GM12878 (cell line): ENCODE measurements at regions not wholly inside any gene's neighbourhood (a gene's known extent, or its start where the extent isn't known, plus 50 kb on each side); places are given as distances from the start of the nearest gene placed in this dataset.

ENCODE experiments used
- ATAC-seq: fragments of 200-7000 bp; cut with Tn5 transposase; 3 replicates; pipeline ENCODE4 v1.9.1; 2020; ENCODE audit warnings: mild to moderate bottlenecking, moderate library complexity
- BruUV-seq: library from RNA; stranded (reverse); fragments of 400-500 nt; replicated peaks from 2 replicates; lab custom pipeline; 2021; lab: Mats Ljungman, UMichigan
- CTCF ChIA-PET: fragments of 300-600 bp; sonication (Branson Sonifier 250); formaldehyde crosslinking; extraction: SDS; loops from one replicate; lab custom pipeline; 2021; ENCODE audit warnings: inconsistent platforms; lab: Yijun Ruan, JAX
- POLR2A ChIA-PET: fragments of 350-600 bp; formaldehyde crosslinking; extraction: SDS; loops from one replicate; lab custom pipeline; 2021; ENCODE audit warnings: inconsistent platforms; lab: Charles Lee
- RAD21 ChIA-PET: fragments of 300-600 bp; sonication (Branson Sonifier 250); formaldehyde crosslinking; loops from one replicate; lab custom pipeline; 2023; ENCODE audit warnings: antibody characterized with exemption; ENCODE audit not compliant: unreplicated experiment; lab: Charles Lee
- SMC1A ChIA-PET: fragments of 300-600 bp; sonication (Branson Sonifier 250); formaldehyde crosslinking; loops from one replicate; lab custom pipeline; 2023; ENCODE audit not compliant: unreplicated experiment, uncharacterized antibody; lab: Charles Lee
- DNase-seq: peaks from one replicate; pipeline ENCODE4 v3.0.0-alpha.2; 2011; ENCODE audit warnings: low read depth, low spot score
- FAIRE-seq: peaks from 3 replicates; lab custom pipeline; 2011; peaks lifted over from hg19 to GRCh38; lab: Jason Lieb, UNC
- H2AFZ ChIP-seq: 2 replicates; pipeline ENCODE4 v1.6.0; 2011; ENCODE audit warnings: low read depth, low read length, control low read depth; ENCODE audit not compliant: control insufficient read depth
- H3K27ac ChIP-seq: 2 replicates; pipeline ENCODE4 v1.5.1; 2011; ENCODE audit warnings: control low read depth; ENCODE audit not compliant: control insufficient read depth, insufficient read depth
- H3K27me3 ChIP-seq, 2 experiments: replicated peaks in 1 of 2; 2 replicates each; pipeline versions ENCODE4 v1.6.0 to v1.6.1; 2011; ENCODE audit warnings: low read length in 1 of 2; ENCODE audit not compliant: control insufficient read depth in 2 of 2, insufficient read depth in 2 of 2
- H3K36me3 ChIP-seq, 2 experiments: 2 replicates each; pipeline ENCODE4 v1.5.1; 2011; ENCODE audit warnings: low read length in 1 of 2; ENCODE audit not compliant: control insufficient read depth in 2 of 2, insufficient read depth in 2 of 2
- H3K4me1 ChIP-seq: 2 replicates; pipeline ENCODE4 v1.6.1; 2011; ENCODE audit warnings: mild to moderate bottlenecking, low read length, moderate library complexity, mixed read lengths; ENCODE audit not compliant: control insufficient read depth, insufficient read depth
- H3K4me2 ChIP-seq: 2 replicates; pipeline ENCODE4 v1.6.0; 2011; ENCODE audit warnings: control low read depth; ENCODE audit not compliant: control insufficient read depth, insufficient read depth
- H3K4me3 ChIP-seq: fragments of 200-600 bp; sonication (generic); 2 replicates; pipeline ENCODE4 v1.5.1; 2016
- H3K79me2 ChIP-seq: 2 replicates; pipeline ENCODE4 v1.6.0; 2011; ENCODE audit warnings: low read length; ENCODE audit not compliant: control insufficient read depth, insufficient read depth
- H3K9ac ChIP-seq: 2 replicates; pipeline ENCODE4 v1.8.0; 2011; ENCODE audit warnings: low read length, control low read depth, mixed read lengths; ENCODE audit not compliant: control insufficient read depth, insufficient read depth
- H3K9me3 ChIP-seq: replicated peaks from 3 replicates; pipeline ENCODE4 v1.5.1; 2011; ENCODE audit warnings: mild to moderate bottlenecking, low read length; ENCODE audit not compliant: control insufficient read depth, insufficient read depth
- H4K20me1 ChIP-seq: 2 replicates; pipeline ENCODE4 v1.6.0; 2011; ENCODE audit not compliant: control insufficient read depth, insufficient read depth
- ATF7 ChIP-seq: fragments of 450-650 bp; IDR thresholded peaks from 2 replicates; pipeline ENCODE4 v1.6.1; 2016; ENCODE audit warnings: low read depth, mild to moderate bottlenecking
- BCL3 ChIP-seq: IDR thresholded peaks from 2 replicates; pipeline ENCODE4 v1.6.1; 2011; ENCODE audit warnings: borderline replicate concordance, low read depth, mild to moderate bottlenecking, moderate library complexity, low read length; ENCODE audit not compliant: insufficient read depth, poor library complexity, severe bottlenecking
- CBX3 ChIP-seq: fragments of 200-600 bp; sonication (generic); IDR thresholded peaks from 2 replicates; pipeline ENCODE4 v1.6.1; 2016; ENCODE audit warnings: low read depth, borderline replicate concordance
- CBX5 ChIP-seq: sonication (generic); IDR thresholded peaks from 2 replicates; pipeline ENCODE4 v1.6.1; 2016; ENCODE audit warnings: low read depth, moderate library complexity, mild to moderate bottlenecking, inconsistent platforms
- CHD2 ChIP-seq: IDR thresholded peaks from 2 replicates; pipeline ENCODE4 v1.6.1; 2011; ENCODE audit warnings: low read depth, low read length, improper control_type of control experiment, borderline replicate concordance
- DPF2 ChIP-seq: fragments of 450-650 bp; IDR thresholded peaks from 2 replicates; pipeline ENCODE4 v1.6.1; 2017; ENCODE audit warnings: mild to moderate bottlenecking
- FOS ChIP-seq: IDR thresholded peaks from 3 replicates; pipeline ENCODE4 v1.6.1; 2011; ENCODE audit warnings: borderline replicate concordance; ENCODE audit not compliant: insufficient read length; ENCODE audit errors: extremely low read depth
- GABPA ChIP-seq: IDR thresholded peaks from 2 replicates; pipeline ENCODE4 v1.6.1; 2014; ENCODE audit warnings: antibody characterized with exemption, low read depth, mild to moderate bottlenecking, inconsistent platforms
- JUND ChIP-seq: IDR thresholded peaks from 2 replicates; pipeline ENCODE4 v1.6.1; 2012; ENCODE audit warnings: low read depth, mild to moderate bottlenecking, low read length, improper control_type of control experiment, moderate library complexity
- NBN ChIP-seq: fragments of 450-650 bp; IDR thresholded peaks from 2 replicates; pipeline ENCODE4 v1.6.1; 2016
- NR2F1 ChIP-seq: fragments of 450-650 bp; conservative IDR thresholded peaks from 2 replicates; pipeline ENCODE4 v1.6.1; 2017; ENCODE audit warnings: mild to moderate bottlenecking
- NRF1 ChIP-seq: conservative IDR thresholded peaks from 2 replicates; pipeline ENCODE4 v1.6.1; 2011; ENCODE audit warnings: mild to moderate bottlenecking, low read depth, low read length, improper control_type of control experiment
- RBBP5 ChIP-seq: fragments of 200-600 bp; sonication (generic); conservative IDR thresholded peaks from 2 replicates; pipeline ENCODE4 v1.6.1; 2016
- SPI1 ChIP-seq: IDR thresholded peaks from 2 replicates; pipeline ENCODE4 v1.6.1; 2011; ENCODE audit warnings: low read depth, mild to moderate bottlenecking, low read length, moderate library complexity, borderline replicate concordance; ENCODE audit not compliant: insufficient read depth
- TCF3 ChIP-seq: IDR thresholded peaks from 2 replicates; pipeline ENCODE4 v1.6.1; 2012; ENCODE audit warnings: low read depth, mild to moderate bottlenecking, low read length, borderline replicate concordance; ENCODE audit not compliant: insufficient read depth
- ZNF207 ChIP-seq: fragments of 450-650 bp; IDR thresholded peaks from 2 replicates; pipeline ENCODE4 v1.6.1; 2014; ENCODE audit warnings: antibody characterized with exemption, mild to moderate bottlenecking, borderline replicate concordance
- ZNF217 ChIP-seq: fragments of 450-650 bp; IDR thresholded peaks from 2 replicates; pipeline ENCODE4 v1.6.1; 2017; ENCODE audit warnings: antibody characterized with exemption, mild to moderate bottlenecking
- ZNF24 ChIP-seq: fragments of 450-650 bp; IDR thresholded peaks from 2 replicates; pipeline ENCODE4 v1.6.1; 2017; ENCODE audit warnings: antibody characterized with exemption, mild to moderate bottlenecking
- whole genome bisulfite sequencing: methylation state at CpG from one replicate; pipeline ENCODE4 v1.1.6; 2016; ENCODE audit warnings: low lambda C conversion rate; ENCODE audit not compliant: insufficient replicate concordance, insufficient coverage; ENCODE audit errors: missing lambda C conversion rate; 5-methylcytosine and 5-hydroxymethylcytosine counted together
- in situ Hi-C: fragments of 300-500 bp; cut with MboI; formaldehyde crosslinking; loops from 9 replicates; pipeline ENCODE4 v1.14.3; 2018; ENCODE audit warnings: mixed read lengths
- intact Hi-C: fragments of 100-400 bp; cut with micrococcal nuclease; formaldehyde crosslinking; loops from one replicate; pipeline ENCODE4 v1.14.2; 2022; ENCODE audit not compliant: unreplicated experiment

GRCh38 chr1:232476538-232476950 lies 153.4 kb downstream of the SIPA1L2 start (continued):
- TF ChIP-seq ZNF24 (no peak), NR2F1 (no peak), SPI1 (no peak), CBX5 (no peak), CBX3 (no peak), TCF3 (no peak), FOS (no peak)

DNA sequence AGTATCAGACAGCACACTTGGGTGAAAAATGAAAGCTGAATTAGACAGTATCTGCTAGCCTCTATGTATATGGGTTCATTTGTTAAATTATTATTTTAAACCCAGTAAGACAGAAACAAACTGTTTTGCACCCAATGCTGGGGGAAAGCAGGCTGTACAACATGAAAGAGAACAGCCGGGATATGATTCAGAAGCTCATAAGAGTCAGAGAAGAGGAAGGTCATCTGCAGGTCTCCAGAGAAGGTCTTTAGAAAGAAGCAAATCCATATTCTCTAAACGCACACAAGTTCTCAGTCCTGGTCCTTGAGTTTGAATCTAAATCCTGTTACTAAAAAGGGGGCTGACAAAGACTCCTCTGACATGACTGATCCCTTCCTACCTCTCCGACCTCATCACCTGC lies 155.1 kb downstream of the SIPA1L2 start:
- ChIA-PET SMC1A (no interaction called here), CTCF (no interaction called here)
- 7% methylated on average over 3 of the region's 3 CpGs for WGBS

More for the DNA sequence above, 155.1 kb downstream of the SIPA1L2 start:
- RAD21 ChIA-PET = no interaction called here
- ATAC-seq (no peak), DNase-seq (no peak), FAIRE-seq (no peak)
- no peaks in the 10 kb centered on the region for H3K36me3 ChIP-seq
- no peak overlapping the region for H3K4me2 ChIP-seq
- no peak overlapping the region for H3K27ac ChIP-seq
- BruUV-seq = no TSS peak
- POLR2A ChIA-PET = no interaction called here
- intact Hi-C loops = no loop called here
- no peaks in the 10 kb centered on the region for H3K9me3 ChIP-seq
- TF ChIP-seq NBN (no peak), JUND (no peak), ZNF217 (no peak), GABPA (no peak), CHD2 (no peak), ZNF207 (no peak), RBBP5 (no peak), NRF1 (no peak), SPI1 (no peak), DPF2 (no peak), ATF7 (no peak), BCL3 (no peak)
- H4K20me1 ChIP-seq = no peaks in the 10 kb centered on the region
- no peaks in the 10 kb centered on the region for H3K4me1 ChIP-seq
- no peak overlapping the region for H3K4me3 ChIP-seq
- H3K9ac ChIP-seq = no peak overlapping the region
- H3K79me2 ChIP-seq = no peaks in the 10 kb centered on the region
- no peak overlapping the region for H2AFZ ChIP-seq
- no peaks in the 10 kb centered on the region for H3K27me3 ChIP-seq
- in situ Hi-C loops = no loop called here
